GM12865 (cell line): ENCODE measurements at regions not wholly inside any gene's neighbourhood (a gene's known extent, or its start where the extent isn't known, plus 50 kb on each side); places are given as distances from the start of the nearest gene placed in this dataset.
"Not testable (repeated sequence)": the region's sequence is repeated elsewhere in the genome, so short reads cannot be mapped to it uniquely, and the experiment has no call there.

ENCODE experiments used
- DNase-seq: peaks from one replicate; pipeline ENCODE4 v3.0.0; 2010; ENCODE audit warnings: low read depth
- H3K4me3 ChIP-seq: 2 replicates; pipeline ENCODE4 v1.5.1; 2011; ENCODE audit warnings: mild to moderate bottlenecking, low read depth, low read length, control low read depth
- CTCF ChIP-seq: IDR thresholded peaks from 2 replicates; pipeline ENCODE4 v1.5.1; 2011; ENCODE audit warnings: low read length, control low read depth, low read depth, inconsistent platforms; ENCODE audit not compliant: insufficient read depth; ENCODE audit errors: missing control alignments

- no peak overlapping the region for H3K4me3 ChIP-seq
- TF ChIP-seq CTCF = no peak
- no peak for DNase-seq
These were observed 693.6 kb upstream of the SLC35B3 start for GRCh38 chr6:9128970-9129369.

GRCh38 chr6:9126878-9127560, 691.7 kb upstream of the SLC35B3 start:
- no peak for TF ChIP-seq CTCF
- H3K4me3 ChIP-seq = no peak overlapping the region
- no peak for DNase-seq

GRCh38 chr6:9126034-9126433, 690.7 kb upstream of the SLC35B3 start:
- H3K4me3 ChIP-seq, DNase-seq: not testable (repeated sequence)

GRCh38 chr6:9121549-9121948, 686.2 kb upstream of the SLC35B3 start:
- TF ChIP-seq CTCF = no peak
- no peak overlapping the region for H3K4me3 ChIP-seq
- DNase-seq = no peak

DNA sequence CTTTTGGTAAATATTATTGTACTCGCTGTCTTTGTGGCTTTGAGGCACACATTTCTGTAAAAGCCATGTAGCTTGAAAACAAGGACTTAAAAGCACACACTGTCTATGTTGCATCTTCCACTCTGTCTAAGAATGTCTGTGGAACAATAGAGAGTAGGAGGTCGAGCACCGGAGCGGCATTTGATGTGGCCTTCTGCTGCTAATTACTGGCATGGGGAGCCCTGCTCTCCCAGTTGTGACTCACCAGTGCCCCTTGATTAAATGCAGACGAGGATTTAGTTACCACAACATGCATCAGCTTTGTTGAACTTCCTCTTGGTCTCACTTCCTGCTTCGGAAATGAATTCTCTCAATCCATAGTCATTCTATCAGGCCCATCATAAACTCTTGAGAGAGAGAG, 680.7 kb upstream of the SLC35B3 start:
- DNase-seq = no peak
- no peak overlapping the region for H3K4me3 ChIP-seq
- no peak for TF ChIP-seq CTCF

- TF ChIP-seq CTCF = no peak
- no peak for DNase-seq
- no peak overlapping the region for H3K4me3 ChIP-seq
These were observed 677.2 kb upstream of the SLC35B3 start for GRCh38 chr6:9112544-9112943.

DNA sequence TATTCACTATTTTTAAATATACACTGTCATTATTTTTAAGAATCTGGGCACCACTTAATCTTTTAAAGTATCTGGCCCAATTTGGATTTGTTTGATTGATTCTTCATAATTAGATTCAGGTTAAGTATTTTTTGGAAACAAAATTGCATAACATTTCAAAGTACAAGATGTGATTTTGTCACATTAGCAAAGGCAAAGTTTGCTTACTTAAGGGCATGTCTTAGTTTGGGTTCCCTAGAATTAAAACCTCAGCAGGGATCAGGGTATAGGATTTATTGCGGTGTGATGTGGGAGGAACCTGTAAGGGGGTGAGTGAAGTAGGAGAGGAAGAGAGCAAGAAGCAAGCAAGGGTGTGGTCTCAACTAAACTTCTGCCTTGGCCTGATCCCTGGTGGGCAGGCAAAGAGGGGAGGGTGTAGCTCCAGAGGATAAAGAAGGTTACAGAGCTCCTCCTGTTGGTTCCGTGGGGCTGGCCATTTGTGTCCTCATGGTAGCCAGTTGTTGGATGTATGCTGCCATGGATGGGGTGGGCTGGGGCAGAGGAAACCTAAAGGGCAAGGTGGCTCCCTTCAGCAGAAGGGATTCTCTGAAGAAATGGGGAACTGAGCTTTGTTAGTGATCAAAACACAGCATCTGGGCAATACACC, 668.7 kb upstream of the SLC35B3 start:
- no peak for TF ChIP-seq CTCF
- DNase-seq = no peak
- no peak overlapping the region for H3K4me3 ChIP-seq
